GM12875 (cell line): ENCODE measurements at regions not wholly inside any gene's neighbourhood (a gene's known extent, or its start where the extent isn't known, plus 50 kb on each side); places are given as distances from the start of the nearest gene placed in this dataset.
"Not testable (repeated sequence)": the region's sequence is repeated elsewhere in the genome, so short reads cannot be mapped to it uniquely, and the experiment has no call there.

Experiments used
- H3K4me3 ChIP-seq: one replicate; pipeline ENCODE4 v1.5.1; 2011; ENCODE audit warnings: low read depth, low read length, control low read depth
- CTCF ChIP-seq: IDR thresholded peaks from 2 replicates; pipeline ENCODE4 v1.5.1; 2011; ENCODE audit warnings: low read depth, mild to moderate bottlenecking, control low read depth, inconsistent platforms, low read length, moderate library complexity, borderline replicate concordance; ENCODE audit not compliant: insufficient read depth

- no peak overlapping the region for H3K4me3 ChIP-seq
- TF ChIP-seq CTCF: no peak
Measured at GRCh38 chr4:26059391-26060154, 145.6 kb downstream of the SMIM20 start.

- no peak for TF ChIP-seq CTCF
Measured at GRCh38 chr4:26060286-26060685, 146.3 kb downstream of the SMIM20 start.

GRCh38 chr4:26061248-26061986 is 147.4 kb downstream of the SMIM20 start:
- TF ChIP-seq CTCF: peak; percentile 83
- H3K4me3 ChIP-seq: no peak overlapping the region

More at GRCh38 chr4:26060286-26060685, 146.3 kb downstream of the SMIM20 start:
- H3K4me3 ChIP-seq: no peak overlapping the region

- no peak for TF ChIP-seq CTCF
- no peak overlapping the region for H3K4me3 ChIP-seq
Measured at GRCh38 chr4:26062215-26062614, 148.2 kb downstream of the SMIM20 start.

- H3K4me3 ChIP-seq: not testable (repeated sequence)
Measured at GRCh38 chr4:26064009-26064408, 150.0 kb downstream of the SMIM20 start.

GRCh38 chr4:26065833-26066232 is 151.8 kb downstream of the SMIM20 start:
- no peak for TF ChIP-seq CTCF
- H3K4me3 ChIP-seq: no peak overlapping the region

GRCh38 chr4:26067035-26067434 is 153.0 kb downstream of the SMIM20 start:
- TF ChIP-seq CTCF: no peak
- no peak overlapping the region for H3K4me3 ChIP-seq
